HT-29 (cell line): ENCODE measurements at regions not wholly inside any gene's neighbourhood (a gene's known extent, or its start where the extent isn't known, plus 50 kb on each side); places are given as distances from the start of the nearest gene placed in this dataset.

ENCODE experiments used
- DNase-seq: peaks from one replicate; pipeline ENCODE4 v3.0.0-alpha.2; 2015; ENCODE audit warnings: low spot score

- no peak for DNase-seq
Measured at GRCh38 chr6:119609865-119610264, 260.3 kb upstream of the MAN1A1 start.

- DNase-seq = no peak
Measured at GRCh38 chr6:119608994-119609393, 259.4 kb upstream of the MAN1A1 start.

- no peak for DNase-seq
Measured at GRCh38 chr6:119604124-119604523, 254.6 kb upstream of the MAN1A1 start.

GRCh38 chr6:119603501-119603900, 253.9 kb upstream of the MAN1A1 start:
- no peak for DNase-seq

- no peak for DNase-seq
Measured at GRCh38 chr6:119602215-119603178, 252.9 kb upstream of the MAN1A1 start.

GRCh38 chr6:119598883-119599282, 249.3 kb upstream of the MAN1A1 start:
- no peak for DNase-seq

GRCh38 chr6:119594907-119595306, 245.3 kb upstream of the MAN1A1 start:
- peak; percentile 72 for DNase-seq

GRCh38 chr6:119591235-119591634, 241.7 kb upstream of the MAN1A1 start:
- DNase-seq = no peak

- no peak for DNase-seq
Measured at GRCh38 chr6:119590066-119590465, 240.5 kb upstream of the MAN1A1 start.

- DNase-seq = no peak
Measured at GRCh38 chr6:119587537-119587936, 238.0 kb upstream of the MAN1A1 start.

- no peak for DNase-seq
Measured at GRCh38 chr6:119586250-119586882, 236.8 kb upstream of the MAN1A1 start.

GRCh38 chr6:119584088-119584487, 234.5 kb upstream of the MAN1A1 start:
- no peak for DNase-seq

- DNase-seq = no peak
Measured at GRCh38 chr6:119581220-119581619, 231.7 kb upstream of the MAN1A1 start.

GRCh38 chr6:119575721-119576120, 226.2 kb upstream of the MAN1A1 start:
- no peak for DNase-seq

- no peak for DNase-seq
Measured at GRCh38 chr6:119568580-119568979, 219.0 kb upstream of the MAN1A1 start.

- DNase-seq = no peak
Measured at GRCh38 chr6:119566546-119567260, 217.1 kb upstream of the MAN1A1 start.

- no peak for DNase-seq
Measured at GRCh38 chr6:119565893-119566292, 216.3 kb upstream of the MAN1A1 start.

- no peak for DNase-seq
Measured at GRCh38 chr6:119562168-119562567, 212.6 kb upstream of the MAN1A1 start.

GRCh38 chr6:119559586-119559985, 210.0 kb upstream of the MAN1A1 start:
- no peak for DNase-seq

- no peak for DNase-seq
Measured at GRCh38 chr6:119557239-119557638, 207.7 kb upstream of the MAN1A1 start.

GRCh38 chr6:119552021-119552420, 202.5 kb upstream of the MAN1A1 start:
- no peak for DNase-seq

- no peak for DNase-seq
Measured at GRCh38 chr6:119547024-119547423, 197.5 kb upstream of the MAN1A1 start.
